NB4 (cell line): ENCODE measurements at regions not wholly inside any gene's neighbourhood (a gene's known extent, or its start where the extent isn't known, plus 50 kb on each side); places are given as distances from the start of the nearest gene placed in this dataset.

Source experiments
- DNase-seq: peaks from one replicate; pipeline ENCODE4 v3.0.0; 2010; ENCODE audit warnings: low read depth
- H3K4me3 ChIP-seq: one replicate; pipeline ENCODE4 v1.5.1; 2011; ENCODE audit warnings: mild to moderate bottlenecking, low read depth, low read length, moderate library complexity
- MYC ChIP-seq: IDR thresholded peaks from 2 replicates; pipeline ENCODE4 v1.6.1; 2011; ENCODE audit warnings: low read depth, low read length
- POLR2A ChIP-seq: IDR thresholded peaks from 2 replicates; pipeline ENCODE4 v1.6.1; 2011; ENCODE audit warnings: mild to moderate bottlenecking; ENCODE audit not compliant: insufficient read length; ENCODE audit errors: extremely low read depth
- TF ChIP-seq, protein P1 (sequence below): IDR thresholded peaks from 2 replicates; pipeline ENCODE4 v1.6.1; 2011; ENCODE audit warnings: low read depth, low read length
- TF ChIP-seq, protein P2 (sequence below): IDR thresholded peaks from one replicate; pipeline ENCODE4 v1.5.1; 2012; ENCODE audit warnings: low read depth, low read length

DNA sequence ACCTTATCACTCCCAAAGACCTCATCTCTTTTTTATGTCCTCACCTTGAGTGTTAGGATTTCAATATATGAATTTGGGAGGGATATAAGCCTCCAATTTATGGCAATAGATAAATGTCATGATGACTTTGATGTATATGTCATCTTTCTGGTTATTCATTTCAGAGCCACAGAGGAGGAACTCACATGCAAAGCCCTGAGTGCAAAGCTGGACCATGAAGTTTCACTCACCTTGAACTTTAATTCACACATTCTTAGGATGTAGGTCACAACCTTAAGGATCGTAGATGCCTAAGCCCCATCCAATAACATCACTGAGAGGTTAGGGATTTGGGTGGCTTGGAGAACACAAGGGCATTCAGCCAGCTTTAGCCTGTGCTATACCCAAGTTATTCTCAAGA is 81.9 kb upstream of the ZPBP start:
- DNase-seq, result no peak
- H3K4me3 ChIP-seq, result no peak overlapping the region
- TF ChIP-seq, protein P1, sequence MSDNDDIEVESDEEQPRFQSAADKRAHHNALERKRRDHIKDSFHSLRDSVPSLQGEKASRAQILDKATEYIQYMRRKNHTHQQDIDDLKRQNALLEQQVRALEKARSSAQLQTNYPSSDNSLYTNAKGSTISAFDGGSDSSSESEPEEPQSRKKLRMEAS, result no peak

DNA sequence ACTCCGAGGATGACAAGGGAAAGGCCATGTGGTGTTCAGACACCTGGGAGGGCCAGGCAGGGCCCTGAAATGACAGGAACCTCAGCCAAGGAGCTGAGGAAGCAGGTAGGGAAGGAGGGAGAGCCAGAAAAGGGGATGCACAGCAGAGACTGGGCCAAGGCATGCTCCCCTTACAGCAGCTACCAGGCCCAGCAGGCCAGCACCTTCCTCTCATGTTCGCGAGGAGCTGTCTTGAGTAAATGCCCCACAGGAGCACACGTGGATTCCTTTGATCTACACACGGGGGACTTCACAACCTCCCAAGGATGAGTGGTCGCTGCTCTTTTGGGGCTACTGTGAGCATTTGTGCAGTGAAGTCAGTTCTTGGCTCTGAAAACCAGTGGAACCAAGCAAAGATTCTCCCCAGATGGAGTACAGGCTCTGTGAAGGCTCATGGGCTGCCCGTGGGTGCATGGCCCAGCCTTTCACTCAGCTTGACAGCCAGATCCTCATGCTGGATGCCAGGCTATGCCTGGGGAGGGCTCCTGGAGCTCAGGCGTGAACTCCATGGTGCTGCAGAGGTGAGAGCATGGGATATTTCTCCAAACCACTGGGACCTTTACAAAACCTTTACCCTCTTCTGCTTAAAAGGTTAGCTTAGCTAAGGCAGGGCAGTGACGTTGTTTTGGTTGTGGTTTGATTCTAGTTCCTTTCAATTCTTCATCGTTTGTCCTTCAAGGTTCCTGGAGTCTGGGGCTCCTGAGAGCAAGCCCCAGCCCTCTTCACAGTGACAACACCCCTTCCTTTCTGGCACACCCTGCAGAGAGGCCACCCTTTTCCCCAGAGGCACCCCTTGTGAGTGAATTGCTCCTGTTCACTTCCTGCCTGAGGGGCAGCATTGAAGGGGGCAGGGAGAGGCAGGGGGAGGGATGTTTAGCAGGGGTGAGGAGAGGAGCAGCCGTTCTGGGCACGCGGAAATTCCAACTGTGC is 74.2 kb upstream of the ZPBP start:
- peak; percentile 84 for DNase-seq
- TF ChIP-seq, protein P2, sequence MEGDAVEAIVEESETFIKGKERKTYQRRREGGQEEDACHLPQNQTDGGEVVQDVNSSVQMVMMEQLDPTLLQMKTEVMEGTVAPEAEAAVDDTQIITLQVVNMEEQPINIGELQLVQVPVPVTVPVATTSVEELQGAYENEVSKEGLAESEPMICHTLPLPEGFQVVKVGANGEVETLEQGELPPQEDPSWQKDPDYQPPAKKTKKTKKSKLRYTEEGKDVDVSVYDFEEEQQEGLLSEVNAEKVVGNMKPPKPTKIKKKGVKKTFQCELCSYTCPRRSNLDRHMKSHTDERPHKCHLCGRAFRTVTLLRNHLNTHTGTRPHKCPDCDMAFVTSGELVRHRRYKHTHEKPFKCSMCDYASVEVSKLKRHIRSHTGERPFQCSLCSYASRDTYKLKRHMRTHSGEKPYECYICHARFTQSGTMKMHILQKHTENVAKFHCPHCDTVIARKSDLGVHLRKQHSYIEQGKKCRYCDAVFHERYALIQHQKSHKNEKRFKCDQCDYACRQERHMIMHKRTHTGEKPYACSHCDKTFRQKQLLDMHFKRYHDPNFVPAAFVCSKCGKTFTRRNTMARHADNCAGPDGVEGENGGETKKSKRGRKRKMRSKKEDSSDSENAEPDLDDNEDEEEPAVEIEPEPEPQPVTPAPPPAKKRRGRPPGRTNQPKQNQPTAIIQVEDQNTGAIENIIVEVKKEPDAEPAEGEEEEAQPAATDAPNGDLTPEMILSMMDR, result no peak
- TF ChIP-seq, protein P1, result peak; percentile 26; the same call in 1 of the 2 replicates
- H3K4me3 ChIP-seq, result no peak overlapping the region

DNA sequence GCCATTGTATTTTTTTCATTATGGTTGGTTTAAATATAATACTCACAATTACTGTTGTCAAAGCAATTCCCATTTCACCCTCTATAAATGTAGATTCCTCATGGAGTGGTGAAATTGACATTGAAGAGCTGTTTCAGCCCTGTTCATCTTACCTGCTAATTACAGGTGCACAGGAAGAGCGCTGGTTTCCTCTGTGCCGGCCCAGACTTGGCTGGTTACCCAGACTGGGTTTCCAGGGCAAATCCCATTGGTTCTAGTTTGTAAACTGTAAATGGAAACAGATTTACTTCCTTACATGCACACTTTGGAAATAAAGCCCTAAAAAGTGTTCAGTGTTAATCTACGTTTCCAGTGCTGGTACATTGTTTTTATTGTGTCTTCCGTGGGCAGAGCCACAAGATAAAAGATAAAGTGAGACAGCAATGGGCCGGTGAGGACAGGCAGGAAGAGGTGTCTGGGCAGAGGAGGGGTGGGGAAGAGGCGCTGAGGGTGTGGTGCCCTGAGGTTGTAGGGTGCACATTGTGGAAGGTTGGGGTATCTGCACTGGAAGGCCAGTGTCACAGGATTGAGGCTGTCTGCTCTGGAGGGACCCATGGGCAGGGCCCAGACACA is 71.6 kb upstream of the ZPBP start:
- DNase-seq, result no peak
- no peak for TF ChIP-seq MYC
- no peak overlapping the region for H3K4me3 ChIP-seq

DNA sequence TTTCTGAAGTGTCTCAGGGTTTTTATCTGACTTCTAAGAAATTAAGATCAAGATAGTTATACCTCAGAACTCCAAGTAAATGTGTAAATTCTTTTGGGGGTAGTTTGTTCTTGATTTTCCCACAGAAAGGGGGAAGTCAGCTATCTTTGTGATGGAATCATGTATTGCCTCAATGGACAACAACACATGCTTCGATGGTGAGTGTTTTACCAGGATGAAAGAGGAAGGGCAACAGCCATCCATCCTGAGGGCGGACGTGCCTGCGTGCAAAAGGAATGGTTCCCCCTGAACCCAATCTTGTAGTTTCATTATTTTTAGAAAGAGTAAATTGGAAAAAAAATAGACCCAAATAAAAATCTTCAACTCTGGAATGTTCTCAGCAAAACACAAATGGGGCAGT is 67.2 kb upstream of the ZPBP start:
- TF ChIP-seq MYC (no peak), POLR2A (no peak)
- TF ChIP-seq, protein P2, result no peak
- TF ChIP-seq, protein P1, result no peak
- H3K4me3 ChIP-seq, result no peak overlapping the region
- DNase-seq, result no peak

DNA sequence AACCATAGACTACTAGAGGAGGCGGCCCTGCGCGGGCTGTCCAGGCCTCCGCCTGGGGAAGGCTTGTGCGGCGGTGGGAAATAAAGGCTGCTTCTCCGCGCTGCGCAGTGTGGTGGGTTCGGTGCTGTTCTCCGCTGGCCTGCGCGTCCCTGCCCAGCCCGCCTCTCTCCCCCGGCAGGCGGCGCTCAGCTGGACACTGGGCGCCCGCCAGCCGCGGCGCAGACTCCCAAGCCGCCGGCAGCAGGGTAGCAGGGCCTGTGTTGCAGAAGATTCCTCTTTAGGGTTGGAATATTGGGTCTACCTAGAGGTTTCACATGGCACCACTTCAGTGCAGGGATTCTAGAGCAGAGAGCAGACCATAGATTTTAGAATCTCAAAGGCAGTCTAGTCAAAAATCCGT is 66.1 kb upstream of the ZPBP start:
- TF ChIP-seq, protein P1, result no peak
- no peak for TF ChIP-seq POLR2A
- no peak for TF ChIP-seq MYC
- TF ChIP-seq, protein P2, result no peak
- H3K4me3 ChIP-seq, result no peak overlapping the region
- DNase-seq, result no peak

DNA sequence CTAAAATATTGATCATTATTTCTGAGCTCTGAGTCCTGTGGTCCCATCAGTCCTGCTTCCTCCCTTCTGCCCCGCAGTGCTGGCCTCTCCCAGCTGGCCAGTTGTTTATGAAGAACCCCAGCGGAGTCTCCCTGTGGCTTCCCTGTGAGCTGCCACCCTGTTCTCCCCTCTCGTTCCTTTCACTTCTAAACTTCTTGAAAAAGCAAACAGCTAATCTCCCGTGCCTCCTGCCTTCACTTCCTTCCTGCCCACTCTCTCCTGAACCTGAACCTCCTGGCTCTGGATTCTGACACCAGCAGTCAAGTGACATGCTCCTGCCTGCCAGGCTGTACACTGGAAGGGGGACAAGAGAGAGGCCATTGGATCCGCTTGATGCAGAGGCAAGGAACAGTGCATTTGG is 63.7 kb upstream of the ZPBP start:
- DNase-seq, result no peak
- H3K4me3 ChIP-seq, result no peak overlapping the region
- TF ChIP-seq, protein P2, result no peak
- no peak for TF ChIP-seq MYC
- TF ChIP-seq, protein P1, result no peak
- no peak for TF ChIP-seq POLR2A
